ENCODE measurements at regions not wholly inside any gene's neighbourhood (a gene's known extent, or its start where the extent isn't known, plus 50 kb on each side); places are given as distances from the start of the nearest gene placed in this dataset.

DNA sequence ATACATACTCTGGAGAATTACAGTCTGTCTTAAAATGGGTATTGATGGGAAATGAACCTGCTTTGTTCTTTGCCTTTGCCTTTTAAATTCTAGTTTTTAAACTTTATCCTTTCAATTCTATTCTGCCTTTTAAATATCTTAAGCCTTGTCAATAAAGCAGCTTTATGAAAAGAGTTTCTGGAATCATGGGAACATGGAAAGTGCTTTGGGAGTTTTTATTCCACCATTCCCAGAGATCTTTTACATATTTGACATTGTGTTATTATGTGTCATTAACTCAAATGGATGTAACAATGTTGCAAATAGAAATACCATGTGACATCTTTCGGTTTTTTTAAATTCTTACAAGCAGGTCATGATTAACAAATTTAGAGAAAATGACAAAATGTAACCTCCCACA lies 555.7 kb upstream of the ANO3 start:
- no peak overlapping the region for H3K4me3 ChIP-seq (ENCODE audit: low read depth, low read length)
- TF ChIP-seq, protein P1, sequence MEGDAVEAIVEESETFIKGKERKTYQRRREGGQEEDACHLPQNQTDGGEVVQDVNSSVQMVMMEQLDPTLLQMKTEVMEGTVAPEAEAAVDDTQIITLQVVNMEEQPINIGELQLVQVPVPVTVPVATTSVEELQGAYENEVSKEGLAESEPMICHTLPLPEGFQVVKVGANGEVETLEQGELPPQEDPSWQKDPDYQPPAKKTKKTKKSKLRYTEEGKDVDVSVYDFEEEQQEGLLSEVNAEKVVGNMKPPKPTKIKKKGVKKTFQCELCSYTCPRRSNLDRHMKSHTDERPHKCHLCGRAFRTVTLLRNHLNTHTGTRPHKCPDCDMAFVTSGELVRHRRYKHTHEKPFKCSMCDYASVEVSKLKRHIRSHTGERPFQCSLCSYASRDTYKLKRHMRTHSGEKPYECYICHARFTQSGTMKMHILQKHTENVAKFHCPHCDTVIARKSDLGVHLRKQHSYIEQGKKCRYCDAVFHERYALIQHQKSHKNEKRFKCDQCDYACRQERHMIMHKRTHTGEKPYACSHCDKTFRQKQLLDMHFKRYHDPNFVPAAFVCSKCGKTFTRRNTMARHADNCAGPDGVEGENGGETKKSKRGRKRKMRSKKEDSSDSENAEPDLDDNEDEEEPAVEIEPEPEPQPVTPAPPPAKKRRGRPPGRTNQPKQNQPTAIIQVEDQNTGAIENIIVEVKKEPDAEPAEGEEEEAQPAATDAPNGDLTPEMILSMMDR (conservative IDR thresholded peaks at IDR 0.05; ENCODE audit: low read depth, low read length): no peak
- no peak for DNase-seq (ENCODE audit: low read depth)

DNA sequence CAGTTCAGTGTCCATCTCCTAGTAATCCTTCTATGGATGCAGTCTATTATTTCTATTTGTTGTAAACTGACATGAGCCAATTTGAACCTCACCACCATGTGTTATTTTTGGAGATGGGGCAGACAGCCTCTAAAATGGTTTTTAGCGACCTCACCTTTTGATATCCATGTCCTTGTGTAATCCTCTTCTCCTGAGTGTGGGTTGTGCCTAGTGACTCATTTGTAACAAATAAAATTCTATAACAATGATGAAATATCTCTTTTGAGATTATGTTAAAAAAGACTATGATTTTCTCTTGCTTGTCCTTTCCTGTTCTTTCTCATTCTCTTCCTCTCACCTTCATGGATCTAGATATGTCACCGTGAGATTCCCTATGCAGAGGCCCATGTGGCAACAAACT lies 554.6 kb upstream of the ANO3 start:
- no peak overlapping the region for H3K4me3 ChIP-seq (ENCODE audit: low read depth, low read length)
- no peak for DNase-seq (ENCODE audit: low read depth)
- TF ChIP-seq, protein P1 (conservative IDR thresholded peaks at IDR 0.05; ENCODE audit: low read depth, low read length): no peak

DNA sequence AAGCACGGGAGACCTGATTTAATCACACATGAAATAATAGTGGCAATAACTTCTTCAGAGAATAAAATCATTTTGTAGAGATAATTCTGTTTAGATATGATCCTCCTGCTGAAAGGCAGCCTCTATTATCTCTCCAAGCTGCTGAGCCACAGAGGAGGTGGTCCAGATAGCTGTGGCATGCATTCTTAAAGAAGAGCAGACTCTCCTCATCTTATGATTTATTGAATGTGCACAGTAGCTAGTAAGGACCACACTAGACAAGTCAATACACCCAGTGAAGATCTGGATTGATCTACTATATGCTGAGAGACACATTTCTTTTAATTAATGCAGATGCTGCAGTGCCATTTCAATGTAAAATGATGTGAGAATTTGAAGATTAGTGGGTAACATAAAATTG lies 552.9 kb upstream of the ANO3 start:
- TF ChIP-seq, protein P1 (conservative IDR thresholded peaks at IDR 0.05; ENCODE audit: low read depth, low read length): no peak
- H3K4me3 ChIP-seq (ENCODE audit: low read depth, low read length): no peak overlapping the region
- no peak for DNase-seq (ENCODE audit: low read depth)

DNA sequence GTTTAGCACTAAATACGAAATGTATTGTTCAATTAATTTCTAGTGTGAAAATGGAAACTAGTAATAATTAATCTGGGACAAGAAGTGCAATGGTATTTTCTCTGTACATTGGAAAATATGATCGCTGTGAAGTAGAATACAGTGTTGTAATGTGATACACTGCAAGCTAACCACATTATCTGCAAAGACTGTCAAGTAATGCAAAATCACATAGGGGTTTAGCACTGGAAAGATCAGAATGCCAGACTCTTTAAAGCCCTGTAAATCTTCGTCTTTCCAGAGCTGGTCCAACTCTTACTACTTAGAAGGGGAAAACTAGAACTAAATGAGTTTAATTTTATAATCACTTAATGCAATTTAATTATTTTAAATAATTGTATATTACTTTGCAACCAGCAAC lies 544.5 kb upstream of the ANO3 start:
- no peak overlapping the region for H3K4me3 ChIP-seq (ENCODE audit: low read depth, low read length)
- TF ChIP-seq, protein P1 (conservative IDR thresholded peaks at IDR 0.05; ENCODE audit: low read depth, low read length): no peak
- no peak for DNase-seq (ENCODE audit: low read depth)

DNA sequence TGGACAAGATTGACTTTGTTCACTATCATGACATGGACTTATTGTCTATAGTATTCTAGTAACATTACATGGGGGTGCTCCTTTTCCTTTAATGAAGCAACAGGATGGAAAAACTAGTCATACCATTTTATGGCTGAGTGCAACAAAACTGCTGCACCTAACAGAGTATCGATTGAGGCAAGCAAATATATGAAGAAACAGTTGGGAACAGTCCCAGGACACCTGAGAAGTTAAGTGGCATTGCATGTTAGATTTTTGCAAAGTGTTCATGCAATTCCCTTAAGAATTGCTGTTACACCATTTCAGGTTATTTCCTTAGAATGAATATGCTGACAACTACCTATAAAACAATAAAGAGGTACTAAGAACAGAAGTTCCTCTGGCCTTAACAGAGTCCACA lies 541.5 kb upstream of the ANO3 start:
- TF ChIP-seq, protein P1 (conservative IDR thresholded peaks at IDR 0.05; ENCODE audit: low read depth, low read length): no peak
- H3K4me3 ChIP-seq (ENCODE audit: low read depth, low read length): no peak overlapping the region
- DNase-seq (ENCODE audit: low read depth): no peak

DNA sequence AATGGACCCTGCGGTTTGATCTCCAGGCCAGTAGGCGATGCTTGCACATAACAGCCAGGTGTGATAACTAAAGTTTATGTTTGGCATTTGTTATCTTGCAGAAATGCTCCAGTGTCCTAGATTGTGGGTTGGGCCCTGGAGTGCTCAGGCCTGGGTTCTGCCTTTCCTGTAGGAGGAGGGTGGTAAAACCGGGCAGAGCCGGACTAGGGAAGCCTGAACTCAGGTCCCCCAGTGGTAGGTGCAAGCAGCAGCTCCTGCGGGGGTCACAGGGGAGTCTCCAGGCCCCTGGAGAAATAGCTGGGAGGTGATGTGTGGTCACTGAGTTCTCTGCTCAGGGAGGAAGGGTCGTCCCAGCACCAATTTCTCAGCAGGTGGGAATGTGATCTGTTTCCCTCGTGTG lies 538.3 kb upstream of the ANO3 start:
- no peak overlapping the region for H3K4me3 ChIP-seq (ENCODE audit: low read depth, low read length)
- TF ChIP-seq, protein P1 (conservative IDR thresholded peaks at IDR 0.05; ENCODE audit: low read depth, low read length): no peak
- DNase-seq (ENCODE audit: low read depth): no peak

DNA sequence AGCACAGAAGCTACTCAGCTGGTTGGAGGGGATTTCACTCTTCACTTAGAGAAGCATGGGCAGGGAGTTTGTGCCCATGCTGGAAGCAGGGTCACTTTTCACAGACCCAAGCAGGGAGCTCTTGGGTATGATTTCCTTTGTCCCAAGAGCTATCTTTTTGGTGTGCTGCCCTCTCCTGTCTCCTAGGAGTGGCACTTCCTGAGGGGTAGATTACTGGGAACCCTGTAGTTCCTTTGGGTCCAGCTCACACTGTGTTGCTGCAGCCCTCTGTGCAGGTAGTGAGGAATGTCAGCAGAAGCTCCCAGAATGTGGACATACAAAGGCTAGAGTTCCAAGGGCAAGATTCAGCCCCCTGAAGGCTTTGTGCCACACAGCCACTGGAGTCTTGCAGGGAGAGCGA lies 537.1 kb upstream of the ANO3 start:
- TF ChIP-seq, protein P1 (conservative IDR thresholded peaks at IDR 0.05; ENCODE audit: low read depth, low read length): no peak
- no peak for DNase-seq (ENCODE audit: low read depth)

More for the DNA sequence above, 537.1 kb upstream of the ANO3 start:
- H3K4me3 ChIP-seq (ENCODE audit: low read depth, low read length): no peak overlapping the region

Measured in epithelial cell of proximal tubule (primary cell).